ENCODE measurements at regions not wholly inside any gene's neighbourhood (a gene's known extent, or its start where the extent isn't known, plus 50 kb on each side); places are given as distances from the start of the nearest gene placed in this dataset.
"Not testable (repeated sequence)": the region's sequence is repeated elsewhere in the genome, so short reads cannot be mapped to it uniquely, and the experiment has no call there.

DNA sequence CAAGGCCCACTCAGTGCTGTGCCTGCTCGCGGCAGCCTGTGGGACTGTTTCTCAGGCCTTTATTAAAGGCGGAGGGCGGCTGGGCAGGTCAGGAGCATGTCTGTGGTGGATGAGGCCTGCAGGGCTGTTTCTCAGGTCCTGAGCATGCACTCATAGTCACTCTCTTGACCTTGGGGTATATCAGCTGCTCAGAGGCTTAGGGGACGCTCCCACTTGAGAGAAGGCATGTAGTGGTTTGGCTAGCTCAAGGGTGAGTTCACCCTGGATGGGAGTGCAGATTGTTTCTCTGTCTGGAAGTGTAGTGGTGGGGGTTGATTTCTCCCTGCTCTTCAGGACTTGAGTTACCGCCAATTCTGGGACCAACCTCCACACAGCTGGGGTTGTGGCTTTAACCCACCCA is 103.3 kb downstream of the THSD1 start:
- TF ChIP-seq, protein P1, sequence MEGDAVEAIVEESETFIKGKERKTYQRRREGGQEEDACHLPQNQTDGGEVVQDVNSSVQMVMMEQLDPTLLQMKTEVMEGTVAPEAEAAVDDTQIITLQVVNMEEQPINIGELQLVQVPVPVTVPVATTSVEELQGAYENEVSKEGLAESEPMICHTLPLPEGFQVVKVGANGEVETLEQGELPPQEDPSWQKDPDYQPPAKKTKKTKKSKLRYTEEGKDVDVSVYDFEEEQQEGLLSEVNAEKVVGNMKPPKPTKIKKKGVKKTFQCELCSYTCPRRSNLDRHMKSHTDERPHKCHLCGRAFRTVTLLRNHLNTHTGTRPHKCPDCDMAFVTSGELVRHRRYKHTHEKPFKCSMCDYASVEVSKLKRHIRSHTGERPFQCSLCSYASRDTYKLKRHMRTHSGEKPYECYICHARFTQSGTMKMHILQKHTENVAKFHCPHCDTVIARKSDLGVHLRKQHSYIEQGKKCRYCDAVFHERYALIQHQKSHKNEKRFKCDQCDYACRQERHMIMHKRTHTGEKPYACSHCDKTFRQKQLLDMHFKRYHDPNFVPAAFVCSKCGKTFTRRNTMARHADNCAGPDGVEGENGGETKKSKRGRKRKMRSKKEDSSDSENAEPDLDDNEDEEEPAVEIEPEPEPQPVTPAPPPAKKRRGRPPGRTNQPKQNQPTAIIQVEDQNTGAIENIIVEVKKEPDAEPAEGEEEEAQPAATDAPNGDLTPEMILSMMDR (optimal IDR thresholded peaks at IDR 0.05 in 1 of 3, IDR thresholded peaks at IDR 0.05 in 1 of 3, conservative IDR thresholded peaks at IDR 0.05 in 1 of 3; ENCODE audit: extremely low read depth in 1 of 3, insufficient read depth in 2 of 3, low read length in 3 of 3) = not testable (repeated sequence)
- not testable (repeated sequence) for TF ChIP-seq EZH2 (IDR thresholded peaks at IDR 0.05; ENCODE audit: low read length)

All from keratinocyte (primary cell).